ENCODE measurements at regions not wholly inside any gene's neighbourhood (a gene's known extent, or its start where the extent isn't known, plus 50 kb on each side); places are given as distances from the start of the nearest gene placed in this dataset.

- TF ChIP-seq POLR2AphosphoS5 (IDR thresholded peaks at IDR 0.05; ENCODE audit: low read depth, low read length): no peak
- TF ChIP-seq, protein P1, sequence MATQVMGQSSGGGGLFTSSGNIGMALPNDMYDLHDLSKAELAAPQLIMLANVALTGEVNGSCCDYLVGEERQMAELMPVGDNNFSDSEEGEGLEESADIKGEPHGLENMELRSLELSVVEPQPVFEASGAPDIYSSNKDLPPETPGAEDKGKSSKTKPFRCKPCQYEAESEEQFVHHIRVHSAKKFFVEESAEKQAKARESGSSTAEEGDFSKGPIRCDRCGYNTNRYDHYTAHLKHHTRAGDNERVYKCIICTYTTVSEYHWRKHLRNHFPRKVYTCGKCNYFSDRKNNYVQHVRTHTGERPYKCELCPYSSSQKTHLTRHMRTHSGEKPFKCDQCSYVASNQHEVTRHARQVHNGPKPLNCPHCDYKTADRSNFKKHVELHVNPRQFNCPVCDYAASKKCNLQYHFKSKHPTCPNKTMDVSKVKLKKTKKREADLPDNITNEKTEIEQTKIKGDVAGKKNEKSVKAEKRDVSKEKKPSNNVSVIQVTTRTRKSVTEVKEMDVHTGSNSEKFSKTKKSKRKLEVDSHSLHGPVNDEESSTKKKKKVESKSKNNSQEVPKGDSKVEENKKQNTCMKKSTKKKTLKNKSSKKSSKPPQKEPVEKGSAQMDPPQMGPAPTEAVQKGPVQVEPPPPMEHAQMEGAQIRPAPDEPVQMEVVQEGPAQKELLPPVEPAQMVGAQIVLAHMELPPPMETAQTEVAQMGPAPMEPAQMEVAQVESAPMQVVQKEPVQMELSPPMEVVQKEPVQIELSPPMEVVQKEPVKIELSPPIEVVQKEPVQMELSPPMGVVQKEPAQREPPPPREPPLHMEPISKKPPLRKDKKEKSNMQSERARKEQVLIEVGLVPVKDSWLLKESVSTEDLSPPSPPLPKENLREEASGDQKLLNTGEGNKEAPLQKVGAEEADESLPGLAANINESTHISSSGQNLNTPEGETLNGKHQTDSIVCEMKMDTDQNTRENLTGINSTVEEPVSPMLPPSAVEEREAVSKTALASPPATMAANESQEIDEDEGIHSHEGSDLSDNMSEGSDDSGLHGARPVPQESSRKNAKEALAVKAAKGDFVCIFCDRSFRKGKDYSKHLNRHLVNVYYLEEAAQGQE (IDR thresholded peaks at IDR 0.05; ENCODE audit: insufficient read depth in 1 of 2, low read depth in 2 of 2, low read length in 2 of 2): no peak
- TF ChIP-seq TAF1 (IDR thresholded peaks at IDR 0.05; ENCODE audit: borderline replicate concordance, insufficient read depth, low read length): no peak
- TF ChIP-seq SIN3A (IDR thresholded peaks at IDR 0.05; ENCODE audit: borderline replicate concordance, insufficient read depth, low read length): no peak
- TF ChIP-seq FOXP2 (optimal IDR thresholded peaks at IDR 0.05; ENCODE audit: borderline replicate concordance, extremely low read depth, extremely low read length, insufficient read depth): no peak
Measured at GRCh38 chr1:208731981-208732821, 488.0 kb upstream of the PLXNA2 start.

DNA sequence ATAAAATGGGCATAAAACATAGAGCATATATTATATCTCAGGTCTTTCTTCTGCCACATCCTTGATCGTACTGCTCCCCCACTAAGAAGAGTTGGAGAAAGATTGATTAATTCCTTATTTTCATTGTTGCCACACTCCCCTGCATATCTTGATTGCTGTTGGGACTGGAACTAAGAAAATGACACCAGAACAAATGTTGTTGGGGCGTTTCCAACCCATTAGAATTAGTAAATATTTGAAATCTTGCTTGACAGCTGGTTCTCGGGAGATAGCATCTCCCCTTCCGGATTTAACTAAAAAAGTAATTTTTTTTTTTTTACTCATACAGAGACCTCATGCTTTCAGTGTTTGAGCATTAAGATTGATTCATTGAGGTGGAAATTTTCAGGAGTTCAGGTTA lies 493.0 kb upstream of the PLXNA2 start:
- TF ChIP-seq POLR2AphosphoS5 (IDR thresholded peaks at IDR 0.05; ENCODE audit: low read depth, low read length): no peak

GRCh38 chr1:208737922-208738321 lies 493.7 kb upstream of the PLXNA2 start:
- no peak for TF ChIP-seq TAF1 (IDR thresholded peaks at IDR 0.05; ENCODE audit: borderline replicate concordance, insufficient read depth, low read length)
- TF ChIP-seq FOXP2 (optimal IDR thresholded peaks at IDR 0.05; ENCODE audit: borderline replicate concordance, extremely low read depth, extremely low read length, insufficient read depth): no peak
- no peak for TF ChIP-seq SIN3A (IDR thresholded peaks at IDR 0.05; ENCODE audit: borderline replicate concordance, insufficient read depth, low read length)
- TF ChIP-seq, protein P1 (IDR thresholded peaks at IDR 0.05; ENCODE audit: insufficient read depth in 1 of 2, low read depth in 2 of 2, low read length in 2 of 2): no peak
- no peak for TF ChIP-seq POLR2AphosphoS5 (IDR thresholded peaks at IDR 0.05; ENCODE audit: low read depth, low read length)

- TF ChIP-seq POLR2AphosphoS5 (IDR thresholded peaks at IDR 0.05; ENCODE audit: low read depth, low read length) (no peak), FOXP2 (optimal IDR thresholded peaks at IDR 0.05; ENCODE audit: borderline replicate concordance, extremely low read depth, extremely low read length, insufficient read depth) (no peak), TAF1 (IDR thresholded peaks at IDR 0.05; ENCODE audit: borderline replicate concordance, insufficient read depth, low read length) (no peak), SIN3A (IDR thresholded peaks at IDR 0.05; ENCODE audit: borderline replicate concordance, insufficient read depth, low read length) (no peak)
- TF ChIP-seq, protein P1 (IDR thresholded peaks at IDR 0.05; ENCODE audit: insufficient read depth in 1 of 2, low read depth in 2 of 2, low read length in 2 of 2): no peak
Measured at GRCh38 chr1:208741296-208741695, 497.1 kb upstream of the PLXNA2 start.

DNA sequence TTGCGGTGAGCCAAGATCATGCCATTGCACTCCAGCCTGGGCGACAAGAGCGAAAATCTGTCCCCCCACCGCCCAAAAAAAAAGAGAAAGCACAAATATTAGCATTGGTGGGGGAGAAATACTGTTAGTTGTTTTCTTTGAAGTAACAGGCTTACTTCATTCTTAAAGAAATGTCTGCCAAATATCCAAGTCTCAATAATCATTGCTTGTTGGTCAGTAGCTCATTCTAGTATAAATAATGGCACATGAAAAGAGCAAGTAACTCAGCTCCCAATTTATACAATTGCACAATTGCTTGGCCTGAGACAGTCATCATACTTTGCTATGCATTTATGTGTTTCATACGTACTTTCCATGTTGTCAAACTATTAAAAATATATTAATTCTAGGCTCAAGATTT lies 499.2 kb upstream of the PLXNA2 start:
- TF ChIP-seq POLR2AphosphoS5 (IDR thresholded peaks at IDR 0.05; ENCODE audit: low read depth, low read length): no peak
- TF ChIP-seq FOXP2 (optimal IDR thresholded peaks at IDR 0.05; ENCODE audit: borderline replicate concordance, extremely low read depth, extremely low read length, insufficient read depth): no peak
- TF ChIP-seq TAF1 (IDR thresholded peaks at IDR 0.05; ENCODE audit: borderline replicate concordance, insufficient read depth, low read length): no peak

GRCh38 chr1:208747979-208748378 lies 503.8 kb upstream of the PLXNA2 start:
- TF ChIP-seq TAF1 (IDR thresholded peaks at IDR 0.05; ENCODE audit: borderline replicate concordance, insufficient read depth, low read length) (no peak), POLR2AphosphoS5 (IDR thresholded peaks at IDR 0.05; ENCODE audit: low read depth, low read length) (no peak), FOXP2 (optimal IDR thresholded peaks at IDR 0.05; ENCODE audit: borderline replicate concordance, extremely low read depth, extremely low read length, insufficient read depth) (no peak), SIN3A (IDR thresholded peaks at IDR 0.05; ENCODE audit: borderline replicate concordance, insufficient read depth, low read length) (no peak)
- TF ChIP-seq, protein P1 (IDR thresholded peaks at IDR 0.05; ENCODE audit: insufficient read depth in 1 of 2, low read depth in 2 of 2, low read length in 2 of 2): no peak

Data from PFSK-1 (cell line).